ENCODE measurements at regions not wholly inside any gene's neighbourhood (a gene's known extent, or its start where the extent isn't known, plus 50 kb on each side); places are given as distances from the start of the nearest gene placed in this dataset.

DNA sequence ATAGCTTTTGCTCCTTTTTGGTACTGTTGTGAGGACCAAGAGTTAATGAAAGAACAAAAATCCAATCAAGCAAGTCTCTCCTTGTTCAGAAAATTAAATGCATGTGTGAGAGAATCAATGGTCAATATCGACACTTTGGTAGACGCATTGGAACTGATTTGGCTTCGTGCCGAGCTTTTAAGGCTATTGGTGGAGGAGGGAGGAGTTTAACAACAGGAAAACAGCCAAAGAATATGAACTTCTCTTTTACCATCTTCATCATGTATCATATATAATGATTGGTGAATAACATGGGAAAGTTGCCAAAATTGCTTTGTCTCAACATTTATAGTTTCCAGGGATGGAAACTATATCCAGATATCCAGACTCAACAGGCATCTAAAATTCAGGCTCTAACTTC, 266.5 kb upstream of the CITED2 start:
- no peak overlapping the region for H3K4me2 ChIP-seq (ENCODE audit: unreplicated experiment)
- 39 to 43% methylated on average over 4 of the region's 4 CpGs for WGBS, 2 experiments (ENCODE audit: low coverage in 1 of 2, low lambda C conversion rate in 2 of 2, missing lambda C conversion rate in 2 of 2)
- no peaks in the 10 kb centered on the region for H3K9me2 ChIP-seq (ENCODE audit: insufficient read depth)
- no peaks in the 10 kb centered on the region for H4K20me1 ChIP-seq (ENCODE audit: insufficient read depth)
- no peak for DNase-seq
- H3K79me2 ChIP-seq (ENCODE audit: insufficient read depth): no peaks in the 10 kb centered on the region
- in situ Hi-C loops (cut with MboI): no loop called here
- H2AFZ ChIP-seq: no peak overlapping the region
- H3K4me3 ChIP-seq: no peak overlapping the region
- H3K27ac ChIP-seq: no peak overlapping the region
- no peaks in the 10 kb centered on the region for H3K36me3 ChIP-seq (ENCODE audit: low read depth)
- H3F3A ChIP-seq (ENCODE audit: insufficient read depth): no peaks in the 10 kb centered on the region
- no peaks in the 10 kb centered on the region for H3K27me3 ChIP-seq (replicated peaks; ENCODE audit: insufficient read depth)
- TF ChIP-seq EZH2phosphoT487 (IDR thresholded peaks at IDR 0.05; ENCODE audit: insufficient read depth, low read depth) (no peak), EZH2 (IDR thresholded peaks at IDR 0.05; ENCODE audit: insufficient read depth, poor library complexity, severe bottlenecking) (no peak)
- no peak overlapping the region for H3K9ac ChIP-seq
- H3K9me3 ChIP-seq (ENCODE audit: low read depth): no peaks in the 10 kb centered on the region
- peaks cover 8% of the 10 kb centered on the region for H3K4me1 ChIP-seq (ENCODE audit: insufficient read depth)

DNA sequence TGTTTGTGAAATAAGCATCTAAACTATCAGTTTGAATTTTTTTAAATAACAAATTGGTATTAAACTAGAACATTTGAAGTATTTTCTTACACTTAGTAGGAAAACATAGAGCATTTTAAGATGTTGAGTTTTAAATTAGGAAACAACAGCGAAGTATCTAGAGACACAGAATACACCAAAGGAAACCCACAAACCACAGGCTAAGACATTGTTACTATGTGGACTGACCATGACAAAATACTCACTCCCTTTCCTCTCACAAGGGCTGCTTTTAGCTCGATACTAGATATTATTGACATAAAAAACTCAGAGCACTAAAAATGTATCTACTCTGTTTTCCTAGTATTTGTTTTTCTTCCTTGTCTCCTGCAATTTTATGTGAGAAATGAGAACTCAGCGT, 266.0 kb upstream of the CITED2 start:
- Histone ChIP-seq H3F3A (ENCODE audit: insufficient read depth) (no peaks in the 10 kb centered on the region), H3K36me3 (ENCODE audit: low read depth) (no peaks in the 10 kb centered on the region), H3K4me1 (ENCODE audit: insufficient read depth) (peaks cover 8% of the 10 kb centered on the region), H2AFZ (no peak overlapping the region), H3K4me3 (no peak overlapping the region), H3K9me2 (ENCODE audit: insufficient read depth) (no peaks in the 10 kb centered on the region), H3K27me3 (replicated peaks; ENCODE audit: insufficient read depth) (no peaks in the 10 kb centered on the region), H3K9me3 (ENCODE audit: low read depth) (no peaks in the 10 kb centered on the region), H3K9ac (no peak overlapping the region), H3K79me2 (ENCODE audit: insufficient read depth) (no peaks in the 10 kb centered on the region), H3K27ac (no peak overlapping the region), H4K20me1 (ENCODE audit: insufficient read depth) (no peaks in the 10 kb centered on the region), H3K4me2 (ENCODE audit: unreplicated experiment) (no peak overlapping the region)
- 92 to 95% methylated on average over 3 of the region's 3 CpGs for WGBS, 2 experiments (ENCODE audit: low coverage in 1 of 2, low lambda C conversion rate in 2 of 2, missing lambda C conversion rate in 2 of 2)
- no peak for TF ChIP-seq EZH2phosphoT487 (IDR thresholded peaks at IDR 0.05; ENCODE audit: insufficient read depth, low read depth)
- TF ChIP-seq EZH2 (IDR thresholded peaks at IDR 0.05; ENCODE audit: insufficient read depth, poor library complexity, severe bottlenecking): no peak
- in situ Hi-C loops (cut with MboI): no loop called here
- DNase-seq: no peak

DNA sequence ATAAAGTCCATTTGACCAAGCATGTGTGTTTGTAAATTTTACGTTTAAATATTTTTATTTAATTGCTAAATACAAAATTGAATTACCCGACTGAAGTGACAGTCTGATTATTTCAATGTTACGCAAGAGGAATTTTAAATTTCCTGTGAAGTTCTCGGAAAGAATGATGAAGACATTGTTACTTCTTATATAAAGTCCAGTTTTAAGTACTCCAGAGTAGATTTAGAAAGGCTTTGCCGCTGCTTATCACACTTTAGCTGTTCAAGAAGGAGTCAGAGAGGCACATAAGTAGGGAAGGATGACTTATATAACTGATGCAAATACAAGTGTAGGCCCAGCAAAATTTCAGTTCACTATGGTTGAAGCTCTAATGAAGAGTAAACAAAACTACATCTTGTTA, 265.1 kb upstream of the CITED2 start:
- WGBS, 2 experiments (ENCODE audit: low coverage in 1 of 2, low lambda C conversion rate in 2 of 2, missing lambda C conversion rate in 2 of 2): 89 to 92% methylated on average over 5 of the region's 5 CpGs
- no peaks in the 10 kb centered on the region for H3F3A ChIP-seq (ENCODE audit: insufficient read depth)
- H3K27ac ChIP-seq: no peak overlapping the region
- TF ChIP-seq EZH2 (IDR thresholded peaks at IDR 0.05; ENCODE audit: insufficient read depth, poor library complexity, severe bottlenecking) (no peak), EZH2phosphoT487 (IDR thresholded peaks at IDR 0.05; ENCODE audit: insufficient read depth, low read depth) (no peak)
- H3K36me3 ChIP-seq (ENCODE audit: low read depth): no peaks in the 10 kb centered on the region
- H3K4me1 ChIP-seq (ENCODE audit: insufficient read depth): peaks cover under 1% of the 10 kb centered on the region
- H3K9me3 ChIP-seq (ENCODE audit: low read depth): no peaks in the 10 kb centered on the region
- no peak overlapping the region for H2AFZ ChIP-seq
- no peaks in the 10 kb centered on the region for H4K20me1 ChIP-seq (ENCODE audit: insufficient read depth)
- H3K9ac ChIP-seq: no peak overlapping the region
- DNase-seq: no peak
- H3K27me3 ChIP-seq (replicated peaks; ENCODE audit: insufficient read depth): no peaks in the 10 kb centered on the region
- in situ Hi-C loops (cut with MboI): no loop called here
- no peaks in the 10 kb centered on the region for H3K9me2 ChIP-seq (ENCODE audit: insufficient read depth)
- no peak overlapping the region for H3K4me2 ChIP-seq (ENCODE audit: unreplicated experiment)
- H3K4me3 ChIP-seq: no peak overlapping the region
- H3K79me2 ChIP-seq (ENCODE audit: insufficient read depth): no peaks in the 10 kb centered on the region

DNA sequence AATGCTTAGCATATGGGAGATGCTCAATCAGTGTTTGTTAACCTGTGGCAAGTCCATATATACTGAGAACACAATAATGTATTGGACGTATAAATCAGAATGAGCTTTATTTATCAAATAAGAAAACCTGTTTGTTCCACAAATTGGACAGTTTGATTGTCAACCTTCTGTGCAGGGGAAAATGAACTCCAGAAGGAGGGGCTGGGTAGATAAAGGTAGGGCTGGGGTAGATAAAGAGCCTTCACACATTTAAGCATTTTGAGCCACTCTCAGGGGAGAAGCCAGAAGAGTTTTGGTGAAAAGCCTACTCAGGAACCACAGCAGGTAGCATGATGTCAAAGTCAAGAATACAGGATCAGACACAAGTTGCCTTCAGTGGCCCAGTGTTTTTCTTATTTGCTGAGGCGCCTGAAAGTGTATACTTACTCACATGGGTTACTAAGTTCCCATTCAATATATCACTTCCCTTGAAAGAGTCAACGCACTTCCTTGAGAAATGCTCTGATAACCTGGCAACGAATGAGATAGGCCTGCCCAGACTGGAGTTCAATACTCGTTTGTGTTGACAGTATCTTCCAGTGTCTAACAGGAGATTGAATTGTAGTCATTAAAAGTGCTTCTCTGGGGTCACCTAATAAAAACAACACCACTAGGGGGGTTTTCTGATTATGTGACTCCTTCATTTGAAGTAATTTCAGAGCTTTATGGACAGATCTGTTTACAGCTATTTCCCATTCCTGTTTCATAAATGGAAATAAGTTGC, 263.9 kb upstream of the CITED2 start:
- H3K36me3 ChIP-seq (ENCODE audit: low read depth): no peaks in the 10 kb centered on the region
- H4K20me1 ChIP-seq (ENCODE audit: insufficient read depth): no peaks in the 10 kb centered on the region
- H3K79me2 ChIP-seq (ENCODE audit: insufficient read depth): no peaks in the 10 kb centered on the region
- no peak overlapping the region for H3K27ac ChIP-seq
- DNase-seq: no peak
- H3K27me3 ChIP-seq (replicated peaks; ENCODE audit: insufficient read depth): no peaks in the 10 kb centered on the region
- TF ChIP-seq EZH2 (IDR thresholded peaks at IDR 0.05; ENCODE audit: insufficient read depth, poor library complexity, severe bottlenecking) (no peak), EZH2phosphoT487 (IDR thresholded peaks at IDR 0.05; ENCODE audit: insufficient read depth, low read depth) (no peak)
- H3K4me2 ChIP-seq (ENCODE audit: unreplicated experiment): no peak overlapping the region
- no peak overlapping the region for H2AFZ ChIP-seq
- no peaks in the 10 kb centered on the region for H3K4me1 ChIP-seq (ENCODE audit: insufficient read depth)
- H3F3A ChIP-seq (ENCODE audit: insufficient read depth): no peaks in the 10 kb centered on the region
- no peak overlapping the region for H3K4me3 ChIP-seq
- H3K9me2 ChIP-seq (ENCODE audit: insufficient read depth): no peaks in the 10 kb centered on the region
- H3K9me3 ChIP-seq (ENCODE audit: low read depth): no peaks in the 10 kb centered on the region
- H3K9ac ChIP-seq: no peak overlapping the region
- in situ Hi-C loops (cut with MboI): no loop called here
- WGBS, 2 experiments (ENCODE audit: low coverage in 1 of 2, low lambda C conversion rate in 2 of 2, missing lambda C conversion rate in 2 of 2): 79 to 80% methylated on average over 5 of the region's 5 CpGs

DNA sequence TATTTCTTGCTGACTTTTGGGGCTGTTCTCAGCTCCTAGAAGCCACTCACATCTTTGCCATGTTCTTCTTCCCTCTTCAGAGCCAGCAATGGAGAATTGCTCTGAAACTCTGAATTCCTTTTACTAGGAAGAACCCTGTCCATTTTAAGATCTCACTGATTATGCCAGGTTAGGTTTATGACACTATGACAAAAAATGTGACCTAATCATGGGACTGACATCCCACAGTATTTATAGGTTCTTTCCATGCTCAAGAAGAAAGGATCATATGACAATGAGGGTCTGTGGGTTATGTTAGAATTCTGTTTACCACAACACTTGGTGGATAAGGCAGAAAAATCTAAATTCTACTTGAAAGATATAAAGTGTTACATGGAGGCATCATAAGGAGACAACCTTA, 263.3 kb upstream of the CITED2 start:
- H3K79me2 ChIP-seq (ENCODE audit: insufficient read depth): no peaks in the 10 kb centered on the region
- no peak overlapping the region for H3K9ac ChIP-seq
- H3K4me1 ChIP-seq (ENCODE audit: insufficient read depth): no peaks in the 10 kb centered on the region
- no peaks in the 10 kb centered on the region for H4K20me1 ChIP-seq (ENCODE audit: insufficient read depth)
- H3F3A ChIP-seq (ENCODE audit: insufficient read depth): no peaks in the 10 kb centered on the region
- H3K36me3 ChIP-seq (ENCODE audit: low read depth): no peaks in the 10 kb centered on the region
- H3K9me3 ChIP-seq (ENCODE audit: low read depth): no peaks in the 10 kb centered on the region
- H3K9me2 ChIP-seq (ENCODE audit: insufficient read depth): no peaks in the 10 kb centered on the region
- no peak for DNase-seq
- H3K27me3 ChIP-seq (replicated peaks; ENCODE audit: insufficient read depth): no peaks in the 10 kb centered on the region
- no peak overlapping the region for H3K4me3 ChIP-seq
- H3K4me2 ChIP-seq (ENCODE audit: unreplicated experiment): no peak overlapping the region
- TF ChIP-seq EZH2phosphoT487 (IDR thresholded peaks at IDR 0.05; ENCODE audit: insufficient read depth, low read depth) (no peak), EZH2 (IDR thresholded peaks at IDR 0.05; ENCODE audit: insufficient read depth, poor library complexity, severe bottlenecking) (no peak)
- no peak overlapping the region for H3K27ac ChIP-seq
- in situ Hi-C loops (cut with MboI): no loop called here
- no peak overlapping the region for H2AFZ ChIP-seq

Data from GM23248 (cell line).